ENCODE measurements at regions not wholly inside any gene's neighbourhood (a gene's known extent, or its start where the extent isn't known, plus 50 kb on each side); places are given as distances from the start of the nearest gene placed in this dataset.

- H3K9me1 ChIP-seq (ENCODE audit: control insufficient read depth, extremely low read depth, insufficient read depth, low read length): no peaks in the 10 kb centered on the region
- no peaks in the 10 kb centered on the region for H3K79me2 ChIP-seq (ENCODE audit: control insufficient read depth, insufficient read depth, low read length)
- no peak overlapping the region for H3K4me3 ChIP-seq (ENCODE audit: control insufficient read depth in 2 of 3, extremely low read depth in 1 of 3, insufficient read depth in 2 of 3, low read depth in 1 of 3, low read length in 3 of 3)
- H3K9ac ChIP-seq (ENCODE audit: control insufficient read depth, extremely low read depth, insufficient read depth, low read length): no peak overlapping the region
- TF ChIP-seq EZH2 (IDR thresholded peaks at IDR 0.05; ENCODE audit: low read length): no peak
- no peak for TF ChIP-seq CTCF (optimal IDR thresholded peaks at IDR 0.05 in 1 of 3, IDR thresholded peaks at IDR 0.05 in 1 of 3, conservative IDR thresholded peaks at IDR 0.05 in 1 of 3; ENCODE audit: extremely low read depth in 1 of 3, insufficient read depth in 2 of 3, low read length in 3 of 3)
- H3K27me3 ChIP-seq (ENCODE audit: control insufficient read depth, extremely low read depth, insufficient read depth, low read length): no peaks in the 10 kb centered on the region
- FAIRE-seq: no peak
- dilution Hi-C loops (cut with MboI; ENCODE audit: extremely low pct_ligation_motif_present, low sequenced_read_pairs): no loop called here
- H3K4me2 ChIP-seq (ENCODE audit: control insufficient read depth, extremely low read depth, insufficient read depth, low read depth, low read length): no peak overlapping the region
- no peak for DNase-seq (ENCODE audit: low read depth, low spot score)
- no peaks in the 10 kb centered on the region for H3K9me3 ChIP-seq (ENCODE audit: control insufficient read depth, low read depth, low read length)
- no peak overlapping the region for H2AFZ ChIP-seq (ENCODE audit: control insufficient read depth, low read length)
- no peaks in the 10 kb centered on the region for H3K36me3 ChIP-seq (ENCODE audit: control insufficient read depth in 2 of 2, extremely low read depth in 1 of 2, insufficient read depth in 2 of 2, low read length in 2 of 2)
- no peaks in the 10 kb centered on the region for H4K20me1 ChIP-seq (ENCODE audit: control insufficient read depth, extremely low read depth, insufficient read depth, low read length)
- H3K27ac ChIP-seq (ENCODE audit: control insufficient read depth, insufficient read depth, low read length): no peak overlapping the region
- H3K4me1 ChIP-seq (ENCODE audit: control insufficient read depth, extremely low read depth, insufficient read depth, low read length): no peaks in the 10 kb centered on the region
These were observed 164.1 kb upstream of the STS start for GRCh38 chrX:6983207-6983955.

GRCh38 chrX:6981718-6982406, 165.7 kb upstream of the STS start:
- H3K4me2 ChIP-seq (ENCODE audit: control insufficient read depth, extremely low read depth, insufficient read depth, low read depth, low read length): no peak overlapping the region
- no peak overlapping the region for H3K9ac ChIP-seq (ENCODE audit: control insufficient read depth, extremely low read depth, insufficient read depth, low read length)
- no peaks in the 10 kb centered on the region for H3K9me1 ChIP-seq (ENCODE audit: control insufficient read depth, extremely low read depth, insufficient read depth, low read length)
- no peaks in the 10 kb centered on the region for H4K20me1 ChIP-seq (ENCODE audit: control insufficient read depth, extremely low read depth, insufficient read depth, low read length)
- TF ChIP-seq CTCF (optimal IDR thresholded peaks at IDR 0.05 in 1 of 3, IDR thresholded peaks at IDR 0.05 in 1 of 3, conservative IDR thresholded peaks at IDR 0.05 in 1 of 3; ENCODE audit: extremely low read depth in 1 of 3, insufficient read depth in 2 of 3, low read length in 3 of 3) (no peak), EZH2 (IDR thresholded peaks at IDR 0.05; ENCODE audit: low read length) (no peak)
- FAIRE-seq (no peak), DNase-seq (ENCODE audit: low read depth, low spot score) (no peak)
- no peaks in the 10 kb centered on the region for H3K27me3 ChIP-seq (ENCODE audit: control insufficient read depth, extremely low read depth, insufficient read depth, low read length)
- no peak overlapping the region for H2AFZ ChIP-seq (ENCODE audit: control insufficient read depth, low read length)
- H3K4me1 ChIP-seq (ENCODE audit: control insufficient read depth, extremely low read depth, insufficient read depth, low read length): no peaks in the 10 kb centered on the region
- H3K9me3 ChIP-seq (ENCODE audit: control insufficient read depth, low read depth, low read length): no peaks in the 10 kb centered on the region
- dilution Hi-C loops (cut with MboI; ENCODE audit: extremely low pct_ligation_motif_present, low sequenced_read_pairs): no loop called here
- no peaks in the 10 kb centered on the region for H3K79me2 ChIP-seq (ENCODE audit: control insufficient read depth, insufficient read depth, low read length)
- no peak overlapping the region for H3K27ac ChIP-seq (ENCODE audit: control insufficient read depth, insufficient read depth, low read length)
- no peak overlapping the region for H3K4me3 ChIP-seq (ENCODE audit: control insufficient read depth in 2 of 3, extremely low read depth in 1 of 3, insufficient read depth in 2 of 3, low read depth in 1 of 3, low read length in 3 of 3)
- no peaks in the 10 kb centered on the region for H3K36me3 ChIP-seq (ENCODE audit: control insufficient read depth in 2 of 2, extremely low read depth in 1 of 2, insufficient read depth in 2 of 2, low read length in 2 of 2)

Measured in keratinocyte (primary cell).